Upper lobe of left lung (tissue), 6 donors: ENCODE measurements at regions not wholly inside any gene's neighbourhood (a gene's known extent, or its start where the extent isn't known, plus 50 kb on each side); places are given as distances from the start of the nearest gene placed in this dataset.

Source experiments
- ATAC-seq, 2 donors: fragments of 200-7000 bp; cut with Tn5 transposase; one replicate each; pipeline ENCODE4 v1.9.1; 2022; ENCODE audit warnings: mild to moderate bottlenecking in 2 of 2, moderate library complexity in 2 of 2; ENCODE audit not compliant: low FRiP score in 2 of 2
- DNase-seq, 2 donors: peaks; one replicate each; pipeline ENCODE4 v3.0.0-alpha.2; 2019 to 2020
- H3K27ac ChIP-seq, 4 donors: fragments of 200-600 bp; sonication (generic); one replicate each; pipeline ENCODE4 v1.5.1; 2016 to 2019
- H3K27me3 ChIP-seq, 4 donors: fragments of 200-600 bp; sonication (generic); one replicate each; pipeline ENCODE4 v1.5.1; 2017 to 2019
- H3K36me3 ChIP-seq, 4 donors: fragments of 200-600 bp; sonication (generic); one replicate each; pipeline ENCODE4 v1.5.1; 2016 to 2019
- H3K4me1 ChIP-seq, 4 donors: fragments of 200-600 bp; sonication (generic); one replicate each; pipeline ENCODE4 v1.5.1; 2018 to 2019
- H3K4me3 ChIP-seq, 4 donors: fragments of 200-600 bp; sonication (generic); one replicate each; pipeline ENCODE4 v1.5.1; 2017 to 2019; ENCODE audit warnings: mild to moderate bottlenecking in 2 of 4, moderate library complexity in 1 of 4
- H3K9me3 ChIP-seq, 4 donors: fragments of 200-600 bp; sonication (generic); one replicate each; pipeline ENCODE4 v1.5.1; 2018 to 2019
- EP300 ChIP-seq, 4 donors: sonication (generic); formaldehyde crosslinking; IDR thresholded peaks; one replicate each; pipeline ENCODE4 v1.5.1; 2017; ENCODE audit warnings: antibody characterized with exemption in 4 of 4, control low read depth in 2 of 4
- POLR2A ChIP-seq, 4 donors: fragments of 450-650 bp; IDR thresholded peaks; one replicate each; pipeline ENCODE4 v1.5.1; 2016 to 2017; ENCODE audit warnings: antibody characterized with exemption in 4 of 4, mild to moderate bottlenecking in 2 of 4
- POLR2AphosphoS5 ChIP-seq, 2 donors: sonication (generic); formaldehyde crosslinking; IDR thresholded peaks; one replicate each; pipeline ENCODE4 v1.5.1; 2017; ENCODE audit warnings: antibody characterized with exemption in 2 of 2
- WGBS, 2 donors: methylation state at CpG; one replicate each; pipeline ENCODE4 v1.1.5; 2017 to 2018; 5-methylcytosine and 5-hydroxymethylcytosine counted together
- TF ChIP-seq, protein P1 (sequence below), 6 experiments: fragments of 450-650 bp in 4 of 6; fragments of 200-600 bp in 2 of 6; sonication (generic) in 2 of 6; IDR thresholded peaks; one replicate each; pipeline ENCODE4 v1.5.1; 2016 to 2019; ENCODE audit warnings: antibody characterized with exemption in 6 of 6
- donor health status: DM: no; HTN: no; CAD: no; lungs with moderate emphysema.
- donor health status: DM: no; HTN: yes; CAD: no; lungs with severe emphysema.

DNA sequence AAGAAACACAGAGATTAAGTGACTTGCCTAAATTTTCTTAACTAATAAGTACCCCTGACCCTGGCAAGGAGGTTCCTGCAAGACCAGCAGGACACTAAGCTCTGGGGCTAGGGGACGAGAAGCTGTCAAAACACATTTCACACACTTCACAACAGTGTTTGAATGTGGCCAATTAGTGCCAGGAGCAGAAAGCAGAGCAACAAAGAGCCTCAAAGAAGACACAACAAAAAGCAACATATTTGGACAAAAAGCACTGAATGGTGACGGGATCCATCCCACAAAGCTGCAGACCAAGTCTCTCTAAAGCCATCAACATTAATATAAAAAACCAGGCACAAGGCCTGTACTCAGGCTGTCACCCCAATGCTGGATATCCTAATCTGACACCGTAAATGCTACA, 361.9 kb upstream of the RASGEF1B start:
- H3K4me3 ChIP-seq, result no peak overlapping the region
- no peaks in the 10 kb centered on the region for H3K9me3 ChIP-seq
- H3K36me3 ChIP-seq, result no peaks in the 10 kb centered on the region
- H3K4me1 ChIP-seq, result no peaks in the 10 kb centered on the region
- no peak for TF ChIP-seq POLR2AphosphoS5 (IDR thresholded peaks at IDR 0.05)
- H3K27ac ChIP-seq, result no peak overlapping the region
- no peaks in the 10 kb centered on the region for H3K27me3 ChIP-seq
- DNase-seq, result no peak
- 78 to 88% methylated on average over 3 of the region's 3 CpGs for WGBS, 2 donors
- no peak for ATAC-seq

DNA sequence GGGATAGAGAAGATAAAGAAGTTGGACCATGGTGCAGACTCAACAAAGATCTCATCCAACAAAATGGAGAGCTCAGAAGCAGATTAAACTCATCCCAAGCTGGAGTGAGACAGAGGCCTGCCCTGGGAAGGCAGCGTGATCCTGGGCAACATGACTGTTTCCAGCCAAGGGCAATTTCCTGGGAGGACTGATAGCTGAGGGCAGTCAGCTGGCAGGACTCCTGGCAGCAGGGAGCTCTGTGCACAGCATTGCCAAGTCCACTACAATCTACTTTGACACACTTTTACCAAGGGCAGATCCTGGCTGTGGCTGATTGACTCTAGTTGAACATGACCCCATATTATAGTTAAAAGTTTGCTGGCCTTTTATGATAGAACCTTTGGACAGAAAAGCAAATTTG, 357.3 kb upstream of the RASGEF1B start:
- ATAC-seq, result no peak
- 80 to 86% methylated on average over 1 of the region's 1 CpG for WGBS, 2 donors

DNA sequence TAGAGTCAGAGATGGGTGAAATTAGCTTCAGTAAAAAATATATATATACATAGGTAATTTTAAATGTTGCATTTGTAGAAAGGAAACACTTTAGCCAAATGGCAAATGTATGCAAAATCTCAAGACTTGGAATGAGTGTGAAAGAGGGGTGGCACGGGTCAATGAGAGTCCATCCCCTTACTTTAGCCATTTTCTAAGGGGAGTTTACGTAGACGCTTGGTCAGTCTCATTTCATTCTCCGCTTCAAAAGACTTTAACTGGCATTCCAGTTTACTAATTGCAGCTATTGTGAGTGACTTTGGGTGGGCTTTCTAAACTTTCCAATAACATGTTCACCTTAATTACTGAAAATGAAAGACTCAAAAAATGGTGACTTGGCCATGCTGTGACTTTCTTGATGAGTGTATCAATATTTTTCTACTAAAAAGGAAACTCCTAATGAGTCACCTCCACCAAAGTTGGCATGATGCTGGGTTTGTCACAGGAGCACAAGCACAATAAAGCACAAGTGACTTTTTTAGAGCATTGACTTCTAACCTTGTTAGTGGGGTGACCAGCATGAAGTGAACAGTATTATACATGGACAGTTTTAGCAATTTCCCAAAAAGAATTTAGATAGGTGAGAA, 356.0 kb upstream of the RASGEF1B start:
- Histone ChIP-seq H3K9me3 (no peaks in the 10 kb centered on the region), H3K36me3 (no peaks in the 10 kb centered on the region), H3K4me1 (no peaks in the 10 kb centered on the region), H3K27me3 (no peaks in the 10 kb centered on the region), H3K27ac (no peak overlapping the region), H3K4me3 (no peak overlapping the region)
- DNase-seq (no peak), ATAC-seq (no peak)
- WGBS, 2 donors, result 87 to 92% methylated on average over 4 of the region's 4 CpGs
- TF ChIP-seq POLR2A (IDR thresholded peaks at IDR 0.05) (no peak), POLR2AphosphoS5 (IDR thresholded peaks at IDR 0.05) (no peak), EP300 (IDR thresholded peaks at IDR 0.05) (no peak)
- TF ChIP-seq, protein P1, sequence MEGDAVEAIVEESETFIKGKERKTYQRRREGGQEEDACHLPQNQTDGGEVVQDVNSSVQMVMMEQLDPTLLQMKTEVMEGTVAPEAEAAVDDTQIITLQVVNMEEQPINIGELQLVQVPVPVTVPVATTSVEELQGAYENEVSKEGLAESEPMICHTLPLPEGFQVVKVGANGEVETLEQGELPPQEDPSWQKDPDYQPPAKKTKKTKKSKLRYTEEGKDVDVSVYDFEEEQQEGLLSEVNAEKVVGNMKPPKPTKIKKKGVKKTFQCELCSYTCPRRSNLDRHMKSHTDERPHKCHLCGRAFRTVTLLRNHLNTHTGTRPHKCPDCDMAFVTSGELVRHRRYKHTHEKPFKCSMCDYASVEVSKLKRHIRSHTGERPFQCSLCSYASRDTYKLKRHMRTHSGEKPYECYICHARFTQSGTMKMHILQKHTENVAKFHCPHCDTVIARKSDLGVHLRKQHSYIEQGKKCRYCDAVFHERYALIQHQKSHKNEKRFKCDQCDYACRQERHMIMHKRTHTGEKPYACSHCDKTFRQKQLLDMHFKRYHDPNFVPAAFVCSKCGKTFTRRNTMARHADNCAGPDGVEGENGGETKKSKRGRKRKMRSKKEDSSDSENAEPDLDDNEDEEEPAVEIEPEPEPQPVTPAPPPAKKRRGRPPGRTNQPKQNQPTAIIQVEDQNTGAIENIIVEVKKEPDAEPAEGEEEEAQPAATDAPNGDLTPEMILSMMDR (IDR thresholded peaks at IDR 0.05), result no peak

More for the DNA sequence above, 357.3 kb upstream of the RASGEF1B start:
- Histone ChIP-seq H3K4me1 (no peaks in the 10 kb centered on the region), H3K27ac (no peak overlapping the region), H3K27me3 (no peaks in the 10 kb centered on the region), H3K4me3 (no peak overlapping the region), H3K36me3 (no peaks in the 10 kb centered on the region), H3K9me3 (no peaks in the 10 kb centered on the region)
- no peak for DNase-seq
- TF ChIP-seq POLR2A (IDR thresholded peaks at IDR 0.05) (no peak), POLR2AphosphoS5 (IDR thresholded peaks at IDR 0.05) (no peak), EP300 (IDR thresholded peaks at IDR 0.05) (no peak)
- TF ChIP-seq, protein P1 (IDR thresholded peaks at IDR 0.05), result no peak

DNA sequence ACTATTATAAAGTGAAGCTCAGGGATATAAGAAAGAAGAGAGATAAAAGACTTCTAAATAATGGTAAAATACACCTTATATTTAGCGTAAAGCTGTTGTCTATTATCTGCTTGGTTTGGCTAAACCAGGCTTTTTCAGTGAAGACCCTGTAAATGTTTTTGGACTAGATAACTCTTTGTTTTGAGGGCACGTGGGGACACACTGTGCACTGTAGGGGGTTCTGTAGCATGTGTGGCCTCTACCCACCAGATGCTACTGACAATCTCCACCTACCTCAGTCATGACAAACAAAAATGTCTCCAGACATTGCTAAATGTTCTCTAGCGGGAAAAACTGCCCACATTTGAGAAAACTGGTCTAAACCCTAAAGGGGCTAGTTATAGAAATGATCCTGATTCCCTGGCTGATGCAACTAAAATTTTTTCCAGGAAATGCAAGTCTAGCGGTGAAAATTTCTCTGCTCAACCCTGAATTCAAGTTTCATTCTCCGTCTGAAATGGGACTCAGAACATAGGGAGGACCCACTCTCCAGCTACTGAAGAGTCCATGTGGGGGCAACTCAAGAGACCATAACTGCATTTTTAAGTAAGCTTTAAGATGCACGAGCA, 355.2 kb upstream of the RASGEF1B start:
- H3K27ac ChIP-seq, result no peak overlapping the region
- WGBS, 2 donors, result 81 to 83% methylated on average over 6 of the region's 6 CpGs

DNA sequence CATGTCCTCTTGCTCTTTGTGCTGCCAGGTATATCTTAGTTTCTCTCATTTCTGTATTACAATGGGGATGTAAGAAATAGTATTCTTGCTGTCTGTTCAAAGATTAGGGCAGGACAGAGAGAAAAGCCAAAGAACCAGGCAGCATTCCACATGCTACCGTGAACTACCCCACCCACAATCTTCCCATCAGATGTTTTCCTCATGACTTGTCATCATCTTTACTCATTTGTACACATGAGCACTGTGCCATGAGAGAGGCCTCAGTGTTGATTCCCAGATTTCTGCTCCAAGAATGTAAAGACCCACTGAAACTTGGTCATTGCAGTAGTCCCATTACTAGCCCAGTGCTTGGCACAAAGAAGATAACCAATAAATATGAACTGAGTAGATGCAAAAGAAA, 354.6 kb upstream of the RASGEF1B start:
- 79 to 82% methylated on average over 1 of the region's 1 CpG for WGBS, 2 donors
- Histone ChIP-seq H3K36me3 (no peaks in the 10 kb centered on the region), H3K4me1 (no peaks in the 10 kb centered on the region), H3K4me3 (no peak overlapping the region), H3K9me3 (no peaks in the 10 kb centered on the region), H3K27ac (no peak overlapping the region), H3K27me3 (no peaks in the 10 kb centered on the region)
- TF ChIP-seq POLR2AphosphoS5 (IDR thresholded peaks at IDR 0.05), result no peak
- no peak for TF ChIP-seq POLR2A (IDR thresholded peaks at IDR 0.05)
- TF ChIP-seq, protein P1 (IDR thresholded peaks at IDR 0.05), result no peak
- no peak for ATAC-seq
- DNase-seq, result no peak

More for the DNA sequence above, 355.2 kb upstream of the RASGEF1B start:
- no peaks in the 10 kb centered on the region for H3K36me3 ChIP-seq
- no peak for DNase-seq
- no peak overlapping the region for H3K4me3 ChIP-seq
- no peaks in the 10 kb centered on the region for H3K4me1 ChIP-seq
- no peaks in the 10 kb centered on the region for H3K9me3 ChIP-seq
- ATAC-seq, result no peak
- TF ChIP-seq POLR2A (IDR thresholded peaks at IDR 0.05) (no peak), EP300 (IDR thresholded peaks at IDR 0.05) (no peak), POLR2AphosphoS5 (IDR thresholded peaks at IDR 0.05) (no peak)
- TF ChIP-seq, protein P1 (IDR thresholded peaks at IDR 0.05), result no peak
- H3K27me3 ChIP-seq, result no peaks in the 10 kb centered on the region
